D341Med (cell line): ENCODE measurements at regions not wholly inside any gene's neighbourhood (a gene's known extent, or its start where the extent isn't known, plus 50 kb on each side); places are given as distances from the start of the nearest gene placed in this dataset.

ENCODE experiments used
- DNase-seq: peaks from one replicate; pipeline ENCODE4 v3.0.0; 2012; ENCODE audit warnings: low spot score

- DNase-seq, result no peak
Observed at GRCh38 chr2:177026253-177026652, 186.3 kb upstream of the HNRNPA3 start.

GRCh38 chr2:177026956-177027355 is 185.6 kb upstream of the HNRNPA3 start:
- no peak for DNase-seq

DNA sequence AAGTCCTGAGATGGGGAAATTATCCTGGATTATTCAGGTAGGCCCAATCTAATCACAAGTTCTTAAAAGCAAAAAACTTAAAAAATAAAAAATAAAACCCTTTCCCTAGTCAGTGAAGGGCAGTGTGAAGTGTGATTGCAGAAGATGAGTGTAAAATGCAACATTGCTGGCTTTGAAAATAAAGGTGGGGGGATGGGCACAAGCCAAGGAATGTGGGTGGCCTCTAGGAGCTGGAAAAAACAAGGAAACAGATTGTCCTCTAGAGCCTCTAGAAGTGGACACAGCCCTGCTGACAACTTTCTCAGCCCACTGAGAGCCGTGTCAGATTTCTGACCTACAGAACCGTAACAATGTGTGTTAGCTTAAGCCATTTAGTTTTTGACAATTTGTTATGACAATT is 184.3 kb upstream of the HNRNPA3 start:
- DNase-seq, result no peak

GRCh38 chr2:177029075-177029474 is 183.5 kb upstream of the HNRNPA3 start:
- DNase-seq, result no peak

DNA sequence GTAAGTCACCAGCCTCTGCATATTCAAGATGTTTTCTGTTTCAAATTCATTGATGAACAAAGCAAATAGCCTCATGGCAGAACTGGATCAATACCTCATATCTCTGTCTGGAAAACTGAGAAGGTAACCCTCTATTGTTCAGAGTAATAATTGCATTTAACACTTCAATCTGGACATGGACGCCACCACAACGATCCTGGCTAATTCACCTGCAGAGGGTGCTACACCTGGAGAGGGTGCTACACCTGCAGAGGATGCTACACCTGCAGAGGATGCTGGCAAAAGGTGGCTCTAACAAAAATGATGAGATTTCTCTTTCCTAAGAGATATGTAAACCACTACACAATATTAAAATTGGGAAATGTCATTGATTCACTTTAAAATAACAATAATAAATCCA is 183.1 kb upstream of the HNRNPA3 start:
- no peak for DNase-seq

- no peak for DNase-seq
Observed at GRCh38 chr2:177029901-177030300, 182.7 kb upstream of the HNRNPA3 start.

DNA sequence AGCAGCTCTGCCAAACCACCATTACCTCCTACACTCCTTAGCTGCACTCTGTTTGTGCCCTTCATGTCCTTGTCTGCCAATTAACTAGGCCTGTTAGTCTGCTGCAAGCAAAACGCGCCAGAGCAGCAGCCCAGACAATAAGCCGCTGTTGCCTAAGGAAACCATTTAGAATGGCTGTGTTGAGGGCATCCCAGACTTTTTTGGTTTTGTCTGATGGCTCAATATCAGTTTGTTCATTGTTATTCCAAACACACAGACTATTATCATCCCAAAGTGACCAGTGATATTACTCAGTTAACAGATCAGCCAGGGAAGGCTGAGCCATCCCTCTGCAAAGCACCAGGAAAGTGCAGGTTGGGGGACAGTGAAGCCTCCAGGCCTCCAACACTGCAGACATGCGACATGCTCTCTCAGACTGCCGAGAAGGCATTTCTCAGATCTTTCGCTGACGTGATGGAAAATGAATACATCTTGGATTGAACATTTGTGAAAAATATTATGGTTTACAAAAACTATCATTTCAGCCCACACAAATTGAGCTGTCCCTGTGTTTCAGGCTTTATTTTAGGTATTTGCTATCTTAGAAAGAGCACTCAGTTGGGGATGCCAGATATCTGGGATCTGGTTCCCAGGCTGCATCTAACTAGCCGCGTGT is 182.0 kb upstream of the HNRNPA3 start:
- no peak for DNase-seq

DNA sequence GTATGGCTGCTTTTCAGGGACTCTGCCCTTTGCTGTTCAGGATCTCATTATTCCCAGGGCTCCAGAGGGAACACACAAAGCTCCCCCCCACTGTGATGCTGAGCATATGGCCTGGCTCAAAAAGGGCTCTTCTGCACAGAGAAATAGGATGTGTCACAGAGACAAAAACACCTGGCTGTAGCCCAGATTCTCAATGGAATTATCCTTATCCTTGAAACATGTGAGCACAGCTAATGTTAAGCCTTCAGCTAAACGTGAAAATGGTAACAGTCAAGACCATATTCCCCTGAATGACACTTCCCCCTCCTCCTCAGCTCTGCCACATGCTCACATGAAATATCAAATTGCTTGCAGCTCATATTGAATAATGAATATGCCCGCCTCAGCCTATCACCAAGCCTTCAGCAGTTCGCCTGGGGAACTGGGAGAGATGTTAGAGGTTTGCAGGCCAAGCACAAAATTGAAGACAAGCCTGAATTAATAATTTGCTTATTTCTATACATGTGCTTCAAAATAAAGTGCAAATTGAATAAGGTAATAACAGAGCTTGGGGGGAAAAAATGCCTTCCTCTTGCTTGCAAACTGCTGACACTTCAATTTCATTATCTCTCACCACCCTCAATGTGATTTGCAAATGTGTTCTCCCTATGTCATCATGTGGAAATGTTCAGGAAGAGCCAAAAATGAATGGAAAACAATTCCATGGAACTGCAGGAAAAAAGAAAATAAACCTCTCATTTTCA is 181.0 kb upstream of the HNRNPA3 start:
- peak; percentile 62 for DNase-seq

GRCh38 chr2:177036747-177037146 is 175.8 kb upstream of the HNRNPA3 start:
- no peak for DNase-seq

DNA sequence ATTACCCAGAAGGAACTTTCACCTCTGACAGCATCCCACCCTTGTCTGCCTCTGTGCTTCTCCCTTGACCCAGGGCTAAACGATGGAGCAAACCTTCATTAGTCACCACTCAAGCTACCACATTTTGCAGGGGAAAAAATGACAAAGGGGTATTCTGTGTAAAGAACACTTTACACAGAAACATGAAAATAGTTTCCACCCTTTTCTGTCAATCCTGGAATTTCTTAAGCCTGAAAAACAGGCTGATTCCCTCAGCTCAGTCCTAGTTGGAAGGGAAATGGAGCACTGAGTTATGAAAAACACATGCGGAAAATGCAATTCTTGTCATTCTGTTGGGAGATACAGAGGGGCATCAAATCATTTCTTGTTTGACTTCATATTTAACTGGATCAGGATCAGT is 175.0 kb upstream of the HNRNPA3 start:
- DNase-seq, result no peak

DNA sequence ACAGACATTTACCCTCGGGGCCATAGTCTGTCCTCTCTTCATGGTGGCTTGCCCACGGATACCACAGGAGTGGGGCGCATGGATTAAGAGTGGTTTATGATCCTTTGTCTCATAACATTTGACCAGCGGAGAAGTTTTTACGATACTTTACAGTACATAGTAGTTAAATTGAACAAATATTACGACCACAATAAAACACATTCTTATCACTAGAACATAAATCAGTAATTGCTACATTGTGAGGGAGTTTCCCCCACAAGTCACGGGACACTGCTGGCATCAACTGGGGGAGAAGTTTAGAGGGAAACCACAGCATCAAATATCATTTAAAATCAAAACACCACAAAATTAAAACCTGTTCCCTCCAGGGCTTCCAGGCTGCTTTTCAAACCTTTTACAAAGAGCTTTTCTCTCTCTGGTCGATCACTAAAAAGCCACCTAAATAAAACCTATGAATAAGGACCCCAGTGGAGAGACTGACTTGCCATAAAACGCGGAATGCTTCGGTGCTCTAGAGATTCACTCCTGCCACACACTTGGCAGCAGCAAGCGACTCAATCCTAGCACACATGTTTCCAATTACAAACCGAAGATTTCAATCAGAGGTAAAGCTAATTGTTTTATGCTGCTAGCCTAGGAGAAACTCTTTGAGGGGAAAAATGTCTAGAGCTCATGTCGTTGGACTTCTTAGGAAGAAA is 173.7 kb upstream of the HNRNPA3 start:
- no peak for DNase-seq

DNA sequence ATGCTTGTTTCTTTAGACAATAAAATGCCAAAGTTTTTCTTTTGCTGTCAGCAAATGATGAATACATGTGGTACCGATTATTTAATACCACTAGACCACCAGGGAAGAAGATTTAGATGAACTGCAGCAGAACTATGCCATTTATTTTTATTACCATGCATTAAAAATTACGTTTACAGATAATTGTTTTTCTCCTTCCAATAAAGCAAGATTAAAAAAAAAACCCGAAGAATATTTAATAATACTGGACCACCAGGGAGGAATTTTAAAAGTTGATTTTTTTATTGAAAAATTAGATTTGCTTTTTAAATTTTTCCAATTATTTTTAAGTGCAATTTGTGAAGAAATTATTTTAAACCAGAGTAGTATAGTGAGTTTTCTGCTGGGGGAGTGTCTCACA is 170.3 kb upstream of the HNRNPA3 start:
- DNase-seq, result no peak

DNA sequence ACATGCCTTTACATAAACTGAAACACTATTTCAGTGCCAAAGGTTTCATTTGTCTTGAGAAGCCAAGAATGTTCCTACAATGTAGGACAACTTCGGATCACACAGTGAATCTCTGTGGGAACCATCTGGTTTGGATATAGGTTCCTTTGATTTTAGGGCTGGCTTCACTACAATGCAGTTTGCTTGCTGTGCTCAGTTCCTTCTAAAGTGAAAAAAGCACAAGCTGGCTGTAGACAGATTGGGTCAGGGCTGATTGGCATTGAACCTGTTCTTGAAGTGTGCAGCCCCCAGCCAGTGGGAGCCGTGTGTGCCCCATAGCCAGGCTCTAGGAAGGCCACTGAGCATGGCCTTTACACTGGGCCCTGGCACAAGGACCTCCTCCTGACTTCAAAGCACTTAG is 167.9 kb upstream of the HNRNPA3 start:
- no peak for DNase-seq

DNA sequence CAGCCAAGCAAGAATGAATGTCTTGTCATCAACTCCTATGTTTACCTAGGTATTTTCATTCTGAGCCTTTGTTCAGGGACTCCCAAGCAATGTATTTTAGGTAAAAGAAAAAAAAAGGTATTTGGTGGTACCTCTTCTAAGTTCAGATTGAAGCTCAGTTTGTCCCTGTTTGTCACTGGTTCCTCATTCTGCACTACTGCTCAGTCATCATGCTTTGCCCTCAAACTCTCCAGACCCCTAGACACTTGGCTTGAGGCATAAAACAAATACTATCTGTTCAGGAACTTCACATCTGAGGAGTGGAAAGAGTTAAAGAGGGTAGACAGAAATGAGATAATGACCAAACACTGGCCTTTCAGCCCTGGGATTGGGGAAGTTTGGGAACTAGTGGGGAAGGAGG is 163.6 kb upstream of the HNRNPA3 start:
- no peak for DNase-seq

DNA sequence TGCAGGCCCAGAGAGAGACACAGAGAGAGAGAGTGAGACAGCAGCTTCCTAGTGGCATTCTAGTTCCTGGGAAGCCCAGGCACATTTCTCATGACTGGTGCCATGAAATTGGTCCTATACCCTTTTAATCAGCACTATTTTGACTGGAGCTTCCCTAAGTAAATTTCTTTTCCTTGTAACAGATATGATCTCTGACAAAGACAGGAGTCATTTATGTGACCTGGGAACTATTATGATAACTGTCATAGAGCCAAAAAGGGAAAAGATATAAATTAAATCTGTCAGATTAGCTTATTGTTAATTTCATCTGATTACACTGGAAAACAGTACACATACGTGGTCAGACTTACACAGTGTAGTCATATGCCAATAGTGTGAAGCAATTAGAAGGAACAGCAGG is 161.3 kb upstream of the HNRNPA3 start:
- no peak for DNase-seq

GRCh38 chr2:177052471-177052870 is 160.1 kb upstream of the HNRNPA3 start:
- DNase-seq, result no peak

DNA sequence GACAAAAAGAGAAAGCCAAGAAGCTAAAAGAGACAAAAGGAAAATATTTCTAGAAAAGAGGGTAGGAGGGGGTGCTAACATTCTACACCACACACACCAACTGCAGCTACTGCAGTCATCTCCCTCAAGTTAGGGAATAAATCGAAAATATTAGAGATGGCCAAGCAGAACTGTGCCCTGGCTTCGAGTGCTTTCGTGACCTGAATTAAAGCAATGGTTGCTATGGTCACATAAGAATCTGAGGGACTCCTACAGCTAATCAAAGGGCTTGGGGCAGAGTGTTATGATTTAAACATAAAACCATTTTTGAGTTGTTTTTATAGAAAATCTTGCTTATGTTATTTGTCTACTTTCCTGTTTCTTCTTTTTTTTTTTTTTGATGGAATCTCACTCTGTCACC is 159.6 kb upstream of the HNRNPA3 start:
- DNase-seq, result no peak

DNA sequence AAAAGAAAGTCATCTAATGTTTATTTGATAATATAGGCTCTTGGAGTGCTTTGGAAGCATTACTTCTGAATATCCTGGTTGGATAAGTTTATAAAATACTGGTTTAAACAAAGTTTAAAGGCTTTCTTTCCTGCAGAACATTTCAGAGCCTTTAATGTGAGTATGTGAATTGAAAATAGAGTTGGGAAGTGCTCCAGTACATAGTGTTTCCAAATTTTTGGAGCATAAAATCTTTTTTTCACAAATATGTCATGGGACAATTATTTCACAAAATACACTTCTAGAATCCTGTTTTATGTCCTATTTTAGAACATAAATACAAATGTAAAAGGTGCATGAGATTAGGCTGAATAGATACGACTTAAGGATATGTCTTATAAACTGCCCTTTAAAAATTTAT is 158.9 kb upstream of the HNRNPA3 start:
- DNase-seq, result no peak

DNA sequence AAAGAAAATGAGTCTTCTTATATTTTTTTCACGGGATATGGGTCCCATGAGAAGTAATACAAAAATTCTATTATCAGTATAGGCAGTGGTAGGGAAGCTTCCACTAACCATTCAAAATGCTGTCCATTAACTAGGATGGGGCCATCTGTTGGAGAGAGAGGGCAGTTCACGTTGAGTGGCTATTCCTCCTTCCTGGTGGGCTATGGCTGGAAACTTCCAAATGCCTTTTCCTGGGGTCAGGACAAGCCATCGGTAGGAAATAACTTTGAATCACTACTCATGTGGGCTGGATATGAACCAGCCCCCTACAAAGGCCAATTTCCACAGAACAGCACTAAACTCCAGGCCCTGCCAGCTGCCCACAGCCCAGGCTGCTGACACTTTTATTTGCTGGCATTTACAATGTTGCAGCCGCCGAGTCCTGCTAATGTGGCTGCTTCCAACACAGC is 156.1 kb upstream of the HNRNPA3 start:
- no peak for DNase-seq

DNA sequence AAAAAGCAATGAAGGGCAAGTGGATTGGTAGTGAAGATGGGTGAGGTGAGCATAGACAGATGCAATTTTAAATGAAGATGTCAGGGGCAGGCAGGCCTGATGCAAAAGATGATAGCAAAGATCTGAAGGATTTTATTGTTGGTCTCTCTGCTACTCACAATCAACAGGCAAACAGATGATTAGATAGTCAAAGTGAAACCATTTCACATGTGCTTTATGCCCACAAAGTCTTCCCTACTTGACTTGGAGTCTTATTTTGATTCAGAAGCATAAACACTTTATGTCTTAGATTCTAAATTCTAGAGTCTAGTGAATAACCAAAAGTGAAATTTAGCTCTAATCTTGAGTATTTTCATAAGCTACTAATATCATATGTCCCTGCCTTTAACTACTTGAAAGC is 153.8 kb upstream of the HNRNPA3 start:
- no peak for DNase-seq

- no peak for DNase-seq
Observed at GRCh38 chr2:177059293-177059692, 153.3 kb upstream of the HNRNPA3 start.

DNA sequence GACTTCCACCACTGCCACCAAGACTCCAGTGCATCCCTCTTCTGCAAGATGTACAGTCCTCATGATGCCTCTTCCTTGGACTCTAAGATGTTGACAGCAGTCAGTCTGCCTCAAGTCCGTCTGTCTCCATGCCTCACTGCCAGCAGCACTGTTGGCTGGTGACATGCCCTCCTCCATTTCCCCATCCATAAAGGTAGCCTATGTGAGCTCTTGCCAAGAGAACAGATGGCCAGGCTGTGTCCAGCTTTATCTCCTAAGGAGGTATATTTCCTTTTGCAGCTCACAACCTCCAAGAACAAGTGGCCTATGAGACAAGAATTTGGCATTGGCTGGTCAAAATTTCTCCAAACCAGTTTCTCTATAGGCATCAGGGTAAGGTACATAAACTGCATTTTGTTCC is 149.3 kb upstream of the HNRNPA3 start:
- no peak for DNase-seq

DNA sequence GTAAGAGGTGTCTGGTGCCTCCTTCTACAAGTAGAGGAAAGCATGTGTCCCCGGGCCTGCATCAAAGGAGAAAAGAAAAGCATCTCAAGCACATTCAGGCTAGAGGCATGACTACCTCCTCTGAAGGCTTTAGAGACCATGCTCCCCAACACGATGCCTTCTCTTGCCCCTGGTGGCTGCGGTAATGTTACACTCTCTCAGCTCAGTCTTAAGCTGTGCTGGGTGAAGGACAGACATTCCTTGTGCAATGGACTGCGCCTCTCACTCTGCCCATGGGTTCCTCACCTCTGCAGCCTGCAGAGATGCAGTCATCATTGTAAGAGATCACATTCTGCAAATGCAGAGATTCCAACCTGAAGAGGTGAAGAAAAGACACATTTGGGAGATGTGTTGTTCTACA is 148.2 kb upstream of the HNRNPA3 start:
- no peak for DNase-seq
